ENCODE measurements at regions not wholly inside any gene's neighbourhood (a gene's known extent, or its start where the extent isn't known, plus 50 kb on each side); places are given as distances from the start of the nearest gene placed in this dataset.

- no peak for TF ChIP-seq CTCF (optimal IDR thresholded peaks at IDR 0.05 in 1 of 3, IDR thresholded peaks at IDR 0.05 in 1 of 3, conservative IDR thresholded peaks at IDR 0.05 in 1 of 3; ENCODE audit: extremely low read depth in 1 of 3, insufficient read depth in 2 of 3, low read length in 3 of 3)
- TF ChIP-seq EZH2 (IDR thresholded peaks at IDR 0.05; ENCODE audit: low read length), result no peak
These were observed 354.3 kb upstream of the SFSWAP start for GRCh38 chr12:131356485-131357184.

Measured in keratinocyte (primary cell).